CD14-positive monocyte (primary cell): ENCODE measurements at regions not wholly inside any gene's neighbourhood (a gene's known extent, or its start where the extent isn't known, plus 50 kb on each side); places are given as distances from the start of the nearest gene placed in this dataset.

Experiments
- DNase-seq, 3 donors: peaks; one replicate each; pipeline ENCODE4 v3.0.0-alpha.2; 2011 to 2022
- H2AFZ ChIP-seq: 2 replicates; pipeline ENCODE4 v1.6.0; 2012; ENCODE audit warnings: mild to moderate bottlenecking, low read depth, low read length, inconsistent platforms; ENCODE audit not compliant: insufficient read depth, poor library complexity, severe bottlenecking
- H3K27ac ChIP-seq, 2 donors: 1 replicate in 1 of 2; 2 replicates in 1 of 2; pipeline ENCODE4 v1.5.1; 2012 to 2013; ENCODE audit warnings: low read length in 2 of 2, control low read depth in 1 of 2, inconsistent platforms in 1 of 2, low read depth in 1 of 2, mild to moderate bottlenecking in 1 of 2
- H3K27me3 ChIP-seq, 2 donors: one replicate each; pipeline versions ENCODE4 v1.6.0 to v1.6.1; 2011 to 2013; ENCODE audit warnings: low read length in 2 of 2; ENCODE audit not compliant: control insufficient read depth in 2 of 2, insufficient read depth in 2 of 2
- H3K36me3 ChIP-seq, 2 donors: replicated peaks in 1 of 2; 1 replicate in 1 of 2; 2 replicates in 1 of 2; pipeline versions ENCODE4 v1.5.1 to v1.6.1; 2012 to 2013; ENCODE audit warnings: low read length in 2 of 2, control low read depth in 1 of 2, inconsistent platforms in 1 of 2, mild to moderate bottlenecking in 1 of 2; ENCODE audit not compliant: insufficient read depth in 2 of 2, control insufficient read depth in 1 of 2
- H3K4me1 ChIP-seq, 2 donors: 1 replicate in 1 of 2; 2 replicates in 1 of 2; pipeline versions ENCODE4 v1.5.1 to v1.6.1; 2012 to 2013; ENCODE audit warnings: low read length in 2 of 2, control low read depth in 1 of 2, inconsistent platforms in 1 of 2, mild to moderate bottlenecking in 1 of 2, moderate library complexity in 1 of 2; ENCODE audit not compliant: insufficient read depth in 2 of 2, control insufficient read depth in 1 of 2
- H3K4me2 ChIP-seq: replicated peaks from 2 replicates; pipeline ENCODE3; 2012; ENCODE audit warnings: low read length, moderate library complexity, mild to moderate bottlenecking; ENCODE audit not compliant: poor library complexity, severe bottlenecking; ENCODE audit errors: extremely low read depth
- H3K4me3 ChIP-seq, 3 experiments: fragments of 200-600 bp in 1 of 3; sonication (generic) in 1 of 3; replicated peaks in 1 of 3; 1 replicate in 2 of 3; 2 replicates in 1 of 3; pipeline ENCODE4 v1.5.1; 2011 to 2013; ENCODE audit warnings: low read length in 3 of 3, mild to moderate bottlenecking in 3 of 3, control low read depth in 2 of 3, low read depth in 2 of 3, inconsistent platforms in 1 of 3, moderate library complexity in 1 of 3
- H3K79me2 ChIP-seq: 2 replicates; pipeline ENCODE4 v1.6.0; 2012; ENCODE audit warnings: mild to moderate bottlenecking, control low read depth, inconsistent platforms, low read length, moderate library complexity; ENCODE audit not compliant: insufficient read depth
- H3K9ac ChIP-seq: 2 replicates; pipeline ENCODE4 v1.6.0; 2017; ENCODE audit warnings: low read length, mild to moderate bottlenecking; ENCODE audit not compliant: insufficient read depth, poor library complexity, severe bottlenecking
- H3K9me3 ChIP-seq, 2 donors: replicated peaks in 1 of 2; 1 replicate in 1 of 2; 2 replicates in 1 of 2; pipeline versions ENCODE4 v1.5.1 to v1.6.1; 2012 to 2013; ENCODE audit warnings: low read length in 2 of 2, control low read depth in 1 of 2; ENCODE audit not compliant: control insufficient read depth in 1 of 2, insufficient read depth in 1 of 2
- H4K20me1 ChIP-seq: 2 replicates; pipeline ENCODE4 v1.6.0; 2012; ENCODE audit warnings: mild to moderate bottlenecking, low read length, control low read depth, moderate library complexity; ENCODE audit not compliant: insufficient read depth
- H3K27ac Mint-ChIP-seq, 7 donors: one replicate each; pipeline ENCODE4 v1.8.0; 2020; ENCODE audit warnings: mild to moderate bottlenecking in 7 of 7, mixed read lengths in 7 of 7, moderate library complexity in 6 of 7, inconsistent platforms in 2 of 7
- H3K27me3 Mint-ChIP-seq, 3 donors: one replicate each; pipeline ENCODE4 v1.8.0; 2021 to 2022; ENCODE audit warnings: low read depth in 3 of 3, mild to moderate bottlenecking in 3 of 3, mixed read lengths in 3 of 3, moderate library complexity in 3 of 3, inconsistent platforms in 1 of 3
- H3K36me3 Mint-ChIP-seq, 2 donors: one replicate each; pipeline ENCODE4 v1.8.0; 2020; ENCODE audit warnings: mixed read lengths in 2 of 2, inconsistent platforms in 1 of 2, mild to moderate bottlenecking in 1 of 2
- H3K4me1 Mint-ChIP-seq: one replicate; pipeline ENCODE4 v1.8.0; 2020; ENCODE audit warnings: mild to moderate bottlenecking, mixed read lengths
- H3K4me3 Mint-ChIP-seq, 2 donors: one replicate each; pipeline ENCODE4 v1.8.0; 2020; ENCODE audit warnings: mild to moderate bottlenecking in 2 of 2, mixed read lengths in 2 of 2, moderate library complexity in 1 of 2
- H3K9me3 Mint-ChIP-seq, 7 donors: one replicate each; pipeline ENCODE4 v1.8.0; 2020 to 2022; ENCODE audit warnings: mixed read lengths in 7 of 7, mild to moderate bottlenecking in 6 of 7, moderate library complexity in 6 of 7, inconsistent platforms in 2 of 7
- WGBS: methylation state at CpG from one replicate; pipeline ENCODE4 v1.1.5; 2013; ENCODE audit warnings: missing lambda C conversion rate; ENCODE audit not compliant: insufficient coverage; 5-methylcytosine and 5-hydroxymethylcytosine counted together
- intact Hi-C, 2 donors: fragments of 100-400 bp; cut with micrococcal nuclease; formaldehyde crosslinking; loops; one replicate each; pipeline versions ENCODE4 v1.15.0 to v1.15.1; 2023
- TF ChIP-seq, protein P1 (sequence below): fragments of 200-600 bp; IDR thresholded peaks from one replicate; pipeline ENCODE4 v1.8.0; 2022; ENCODE audit warnings: antibody characterized with exemption, mild to moderate bottlenecking

DNA sequence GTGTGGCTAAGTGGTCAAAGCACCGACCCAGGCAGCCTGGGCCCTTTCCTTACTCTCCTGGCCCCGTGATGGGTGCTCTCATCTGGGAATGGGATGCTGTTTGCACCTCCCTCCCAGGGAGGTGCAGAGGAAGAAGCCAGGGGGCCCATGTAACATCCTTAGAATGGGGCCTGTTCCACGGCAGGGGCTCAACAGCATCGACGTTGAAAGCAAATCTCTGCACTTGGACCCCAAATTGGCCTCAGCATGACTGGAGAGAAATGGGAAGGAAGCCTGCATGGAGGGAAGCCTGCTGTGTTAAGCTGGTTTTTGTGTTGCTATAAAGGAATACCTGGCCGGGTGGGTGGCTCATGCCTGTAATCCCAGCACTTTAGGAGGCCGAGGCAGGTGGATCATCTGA, 1288.4 kb downstream of the TBC1D22A start:
- Mint-ChIP-seq H3K4me1 (no peaks in the 10 kb centered on the region), H3K9me3 (peaks cover 0 to 1% (median 0%) of the 10 kb centered on the region in 7 donors), H3K4me3 (no peak overlapping the region), H3K36me3 (no peaks in the 10 kb centered on the region), H3K27me3 (peaks cover 0 to 1% (median 0%) of the 10 kb centered on the region in 3 donors), H3K27ac (no peak overlapping the region)
- Histone ChIP-seq H3K9ac (no peak overlapping the region), H3K79me2 (no peaks in the 10 kb centered on the region), H3K36me3 (no peaks in the 10 kb centered on the region), H3K27me3 (no peaks in the 10 kb centered on the region), H2AFZ (no peak overlapping the region), H3K4me3 (no peak overlapping the region), H3K27ac (no peak overlapping the region), H3K9me3 (no peaks in the 10 kb centered on the region), H3K4me1 (no peaks in the 10 kb centered on the region), H3K4me2 (no peak overlapping the region), H4K20me1 (no peaks in the 10 kb centered on the region)
- TF ChIP-seq, protein P1, sequence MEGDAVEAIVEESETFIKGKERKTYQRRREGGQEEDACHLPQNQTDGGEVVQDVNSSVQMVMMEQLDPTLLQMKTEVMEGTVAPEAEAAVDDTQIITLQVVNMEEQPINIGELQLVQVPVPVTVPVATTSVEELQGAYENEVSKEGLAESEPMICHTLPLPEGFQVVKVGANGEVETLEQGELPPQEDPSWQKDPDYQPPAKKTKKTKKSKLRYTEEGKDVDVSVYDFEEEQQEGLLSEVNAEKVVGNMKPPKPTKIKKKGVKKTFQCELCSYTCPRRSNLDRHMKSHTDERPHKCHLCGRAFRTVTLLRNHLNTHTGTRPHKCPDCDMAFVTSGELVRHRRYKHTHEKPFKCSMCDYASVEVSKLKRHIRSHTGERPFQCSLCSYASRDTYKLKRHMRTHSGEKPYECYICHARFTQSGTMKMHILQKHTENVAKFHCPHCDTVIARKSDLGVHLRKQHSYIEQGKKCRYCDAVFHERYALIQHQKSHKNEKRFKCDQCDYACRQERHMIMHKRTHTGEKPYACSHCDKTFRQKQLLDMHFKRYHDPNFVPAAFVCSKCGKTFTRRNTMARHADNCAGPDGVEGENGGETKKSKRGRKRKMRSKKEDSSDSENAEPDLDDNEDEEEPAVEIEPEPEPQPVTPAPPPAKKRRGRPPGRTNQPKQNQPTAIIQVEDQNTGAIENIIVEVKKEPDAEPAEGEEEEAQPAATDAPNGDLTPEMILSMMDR = no peak
- 84% methylated on average over 3 of the region's 7 CpGs for WGBS
- DNase-seq = no peak
- intact Hi-C loops = no loop called here

GRCh38 chr22:48049116-48049515, 1286.7 kb downstream of the TBC1D22A start:
- DNase-seq = no peak

More at GRCh38 chr22:48049116-48049515, 1286.7 kb downstream of the TBC1D22A start:
- H3K79me2 ChIP-seq = no peaks in the 10 kb centered on the region
- no peaks in the 10 kb centered on the region for H3K4me1 ChIP-seq
- no peaks in the 10 kb centered on the region for H3K36me3 Mint-ChIP-seq
- H2AFZ ChIP-seq = no peak overlapping the region
- H3K4me3 Mint-ChIP-seq = no peak overlapping the region
- no peak overlapping the region for H3K9ac ChIP-seq
- no peaks in the 10 kb centered on the region for H4K20me1 ChIP-seq
- H3K36me3 ChIP-seq = no peaks in the 10 kb centered on the region
- H3K4me3 ChIP-seq = no peak overlapping the region
- TF ChIP-seq, protein P1 = no peak
- no peaks in the 10 kb centered on the region for H3K27me3 ChIP-seq
- H3K27ac ChIP-seq = no peak overlapping the region
- H3K9me3 ChIP-seq = no peaks in the 10 kb centered on the region
- intact Hi-C loops = no loop called here
- H3K9me3 Mint-ChIP-seq = no peaks in the 10 kb centered on the region
- 97% methylated on average over 5 of the region's 10 CpGs for WGBS
- no peaks in the 10 kb centered on the region for H3K4me1 Mint-ChIP-seq
- no peak overlapping the region for H3K4me2 ChIP-seq
- H3K27me3 Mint-ChIP-seq = peaks cover 0 to 6% (median 3%) of the 10 kb centered on the region in 3 donors
- H3K27ac Mint-ChIP-seq = no peak overlapping the region
